Gastrocnemius medialis (tissue), 4 donors: ENCODE measurements at regions not wholly inside any gene's neighbourhood (a gene's known extent, or its start where the extent isn't known, plus 50 kb on each side); places are given as distances from the start of the nearest gene placed in this dataset.

Source experiments
- POLR2A ChIP-seq, 2 donors: fragments of 450-650 bp; IDR thresholded peaks; one replicate each; pipeline ENCODE4 v1.6.1; 2017; ENCODE audit warnings: antibody characterized with exemption in 2 of 2, mild to moderate bottlenecking in 2 of 2, moderate library complexity in 2 of 2
- TF ChIP-seq, protein P1 (sequence below), 5 experiments: fragments of 450-650 bp in 3 of 5; fragments of 200-600 bp in 2 of 5; sonication (generic) in 2 of 5; IDR thresholded peaks in 4 of 5; conservative IDR thresholded peaks in 1 of 5; 1 replicate in 4 of 5; 2 replicates in 1 of 5; pipeline ENCODE4 v1.5.1; 2016 to 2019; ENCODE audit warnings: antibody characterized with exemption in 5 of 5, mild to moderate bottlenecking in 3 of 5, moderate library complexity in 3 of 5

DNA sequence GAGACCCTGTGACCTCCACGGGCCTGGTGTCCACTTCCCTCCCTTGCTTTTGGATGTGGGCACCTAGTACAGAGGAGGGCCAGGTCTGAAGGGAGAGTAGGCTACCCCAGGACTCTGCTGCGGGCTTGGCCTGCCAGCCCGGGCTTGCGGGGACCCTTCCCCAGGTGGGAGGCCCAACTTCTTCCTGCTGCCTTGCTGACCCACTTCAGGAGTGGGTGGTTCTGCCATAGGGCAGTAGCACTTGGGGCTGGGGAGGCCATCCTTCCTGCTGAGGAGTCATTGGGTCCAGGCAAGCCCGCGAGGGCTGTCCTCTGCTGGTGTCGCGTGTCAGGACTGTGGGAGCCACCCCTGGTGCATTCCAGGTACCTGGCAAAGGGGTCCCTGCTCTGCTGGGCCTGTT, 1250.0 kb downstream of the BRD1 start:
- no peak for TF ChIP-seq POLR2A (IDR thresholded peaks at IDR 0.05)
- TF ChIP-seq, protein P1, sequence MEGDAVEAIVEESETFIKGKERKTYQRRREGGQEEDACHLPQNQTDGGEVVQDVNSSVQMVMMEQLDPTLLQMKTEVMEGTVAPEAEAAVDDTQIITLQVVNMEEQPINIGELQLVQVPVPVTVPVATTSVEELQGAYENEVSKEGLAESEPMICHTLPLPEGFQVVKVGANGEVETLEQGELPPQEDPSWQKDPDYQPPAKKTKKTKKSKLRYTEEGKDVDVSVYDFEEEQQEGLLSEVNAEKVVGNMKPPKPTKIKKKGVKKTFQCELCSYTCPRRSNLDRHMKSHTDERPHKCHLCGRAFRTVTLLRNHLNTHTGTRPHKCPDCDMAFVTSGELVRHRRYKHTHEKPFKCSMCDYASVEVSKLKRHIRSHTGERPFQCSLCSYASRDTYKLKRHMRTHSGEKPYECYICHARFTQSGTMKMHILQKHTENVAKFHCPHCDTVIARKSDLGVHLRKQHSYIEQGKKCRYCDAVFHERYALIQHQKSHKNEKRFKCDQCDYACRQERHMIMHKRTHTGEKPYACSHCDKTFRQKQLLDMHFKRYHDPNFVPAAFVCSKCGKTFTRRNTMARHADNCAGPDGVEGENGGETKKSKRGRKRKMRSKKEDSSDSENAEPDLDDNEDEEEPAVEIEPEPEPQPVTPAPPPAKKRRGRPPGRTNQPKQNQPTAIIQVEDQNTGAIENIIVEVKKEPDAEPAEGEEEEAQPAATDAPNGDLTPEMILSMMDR (IDR thresholded peaks at IDR 0.05 in 4 of 5, conservative IDR thresholded peaks at IDR 0.05 in 1 of 5), result no peak
